Astrocyte of the cerebellum (primary cell): ENCODE measurements at regions not wholly inside any gene's neighbourhood (a gene's known extent, or its start where the extent isn't known, plus 50 kb on each side); places are given as distances from the start of the nearest gene placed in this dataset.
A peak's percentile ranks its signal among the peaks of the same experiment; 100 is the strongest.

Experiments
- DNase-seq: peaks from one replicate; pipeline ENCODE4 v3.0.0-alpha.2; 2011; ENCODE audit warnings: low read depth
- H3K4me3 ChIP-seq: 2 replicates; pipeline ENCODE4 v1.5.1; 2011; ENCODE audit warnings: mild to moderate bottlenecking, low read depth, low read length, moderate library complexity
- in situ Hi-C: cut with HindIII; loops from 2 replicates; pipeline ENCODE4 v1.10.0; 2017; ENCODE audit warnings: low sequenced_read_pairs
- TF ChIP-seq, protein P1 (sequence below): IDR thresholded peaks from 2 replicates; pipeline ENCODE4 v1.5.1; 2012; ENCODE audit warnings: low read length, low read depth, moderate library complexity, mild to moderate bottlenecking; ENCODE audit errors: missing control alignments

DNA sequence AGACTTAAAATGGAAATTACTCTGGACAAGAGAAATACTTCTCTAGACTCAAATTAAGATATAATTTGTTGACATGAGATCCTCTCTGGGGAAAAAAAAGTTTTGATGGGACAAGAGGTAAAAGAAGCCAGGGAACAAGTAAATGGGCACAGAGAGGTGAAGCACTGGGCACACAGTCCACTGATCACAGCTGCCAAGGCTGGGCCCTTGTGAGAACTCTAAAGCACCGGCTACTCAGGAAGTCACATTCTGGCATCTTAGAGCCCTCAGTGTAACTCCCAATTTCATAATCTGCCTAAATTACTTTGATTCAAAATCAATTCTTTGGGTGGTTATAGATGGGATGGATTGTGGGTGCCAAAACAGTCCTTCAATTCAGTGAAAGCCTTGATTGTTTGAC, 123.2 kb upstream of the CACNA2D1 start:
- in situ Hi-C loops = no loop called here
- H3K4me3 ChIP-seq = no peak overlapping the region
- no peak for DNase-seq
- TF ChIP-seq, protein P1, sequence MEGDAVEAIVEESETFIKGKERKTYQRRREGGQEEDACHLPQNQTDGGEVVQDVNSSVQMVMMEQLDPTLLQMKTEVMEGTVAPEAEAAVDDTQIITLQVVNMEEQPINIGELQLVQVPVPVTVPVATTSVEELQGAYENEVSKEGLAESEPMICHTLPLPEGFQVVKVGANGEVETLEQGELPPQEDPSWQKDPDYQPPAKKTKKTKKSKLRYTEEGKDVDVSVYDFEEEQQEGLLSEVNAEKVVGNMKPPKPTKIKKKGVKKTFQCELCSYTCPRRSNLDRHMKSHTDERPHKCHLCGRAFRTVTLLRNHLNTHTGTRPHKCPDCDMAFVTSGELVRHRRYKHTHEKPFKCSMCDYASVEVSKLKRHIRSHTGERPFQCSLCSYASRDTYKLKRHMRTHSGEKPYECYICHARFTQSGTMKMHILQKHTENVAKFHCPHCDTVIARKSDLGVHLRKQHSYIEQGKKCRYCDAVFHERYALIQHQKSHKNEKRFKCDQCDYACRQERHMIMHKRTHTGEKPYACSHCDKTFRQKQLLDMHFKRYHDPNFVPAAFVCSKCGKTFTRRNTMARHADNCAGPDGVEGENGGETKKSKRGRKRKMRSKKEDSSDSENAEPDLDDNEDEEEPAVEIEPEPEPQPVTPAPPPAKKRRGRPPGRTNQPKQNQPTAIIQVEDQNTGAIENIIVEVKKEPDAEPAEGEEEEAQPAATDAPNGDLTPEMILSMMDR = no peak

DNA sequence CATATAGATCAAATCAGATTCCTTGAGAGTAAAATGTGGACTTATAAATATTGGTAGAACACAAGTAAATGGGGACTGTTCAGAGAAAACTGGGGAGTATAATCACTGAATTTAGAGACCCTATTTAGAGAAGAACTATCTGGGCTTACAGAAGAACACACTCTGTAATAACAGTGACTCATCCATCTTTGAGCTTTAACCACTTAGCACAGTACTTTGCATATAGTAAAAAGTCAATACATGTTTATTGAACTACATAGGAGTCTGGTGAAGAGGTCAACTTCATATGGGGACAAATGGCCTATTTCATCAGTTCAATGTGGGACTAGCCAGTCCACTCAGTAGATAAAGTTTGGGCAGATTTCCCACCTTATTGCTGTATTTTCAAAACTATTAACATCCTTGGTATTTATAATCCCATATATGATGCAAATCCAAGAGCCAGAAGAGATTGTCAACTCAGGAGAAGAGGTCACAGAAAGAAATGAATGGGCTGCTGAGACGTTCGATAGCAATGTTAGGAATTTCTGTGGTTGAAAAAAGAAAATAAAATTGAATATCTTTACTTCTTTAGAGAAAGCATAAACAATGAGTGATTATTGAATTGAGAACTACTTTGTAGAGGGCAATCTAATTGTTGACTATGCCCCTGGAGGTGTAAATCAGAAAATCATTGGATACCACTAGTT, 119.3 kb upstream of the CACNA2D1 start:
- TF ChIP-seq, protein P1 = no peak
- in situ Hi-C loops = no loop called here
- H3K4me3 ChIP-seq = no peak overlapping the region
- peak; percentile 46 for DNase-seq

DNA sequence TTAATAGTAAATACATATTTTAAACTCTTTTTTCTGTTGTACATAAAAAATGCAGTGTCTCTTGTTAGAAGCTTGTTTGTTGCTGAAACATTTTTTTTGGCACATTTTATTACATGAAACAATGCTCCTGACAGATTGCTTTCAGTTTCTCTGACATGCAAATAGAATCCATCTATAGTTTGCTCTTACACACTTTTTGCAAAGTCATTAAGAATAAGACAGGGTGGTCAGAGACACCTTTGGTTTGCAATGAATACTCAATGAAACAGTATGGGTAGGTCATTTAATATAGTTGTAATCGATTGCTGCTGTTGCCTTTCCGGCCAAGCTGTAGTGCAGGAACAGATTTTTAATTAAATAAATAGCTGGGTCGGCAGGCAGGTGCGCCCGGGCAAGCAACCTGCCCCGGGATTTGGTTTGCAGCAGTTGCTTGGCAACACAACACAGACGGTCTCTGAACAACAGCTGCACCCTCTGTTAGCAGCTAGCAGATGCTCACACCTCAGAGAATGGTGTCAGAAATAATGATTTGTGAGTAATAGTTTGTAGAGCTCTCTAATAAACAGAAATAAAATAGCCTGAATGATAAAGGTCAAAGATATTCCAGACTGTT, 115.7 kb upstream of the CACNA2D1 start:
- in situ Hi-C loops = no loop called here
- TF ChIP-seq, protein P1 = no peak
- no peak for DNase-seq
- no peak overlapping the region for H3K4me3 ChIP-seq

DNA sequence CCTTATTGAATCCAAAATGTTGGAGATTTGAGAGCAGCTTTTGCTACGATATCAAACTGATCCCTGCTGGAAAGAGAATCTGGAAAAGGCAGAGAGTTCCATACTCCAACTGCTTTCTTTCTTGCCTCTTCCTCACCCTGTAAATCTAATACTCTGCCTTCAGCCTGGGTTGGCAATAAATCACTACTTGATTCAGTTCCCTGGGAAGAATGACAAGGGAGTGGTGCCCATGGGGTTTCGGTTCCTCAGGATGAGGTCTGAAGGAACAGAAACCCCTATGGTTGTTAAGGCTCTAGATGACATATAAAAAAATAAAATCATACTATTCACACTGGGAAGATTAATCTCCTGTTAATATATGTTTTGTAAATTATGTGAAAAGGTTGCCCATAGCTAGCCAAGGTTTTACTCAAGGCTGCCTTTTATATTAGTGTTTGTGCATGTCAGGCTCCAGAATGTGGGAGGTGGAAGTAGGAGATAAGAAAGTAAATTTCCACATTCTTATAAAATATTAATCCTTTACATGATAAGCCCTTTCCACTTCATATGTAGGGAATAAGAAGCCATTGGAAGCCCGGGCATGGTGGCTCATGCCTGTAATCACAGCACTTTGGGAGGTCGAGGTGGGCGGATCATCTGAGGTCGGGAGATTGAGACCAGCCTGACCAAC, 106.2 kb upstream of the CACNA2D1 start:
- in situ Hi-C loops = no loop called here
- TF ChIP-seq, protein P1 = no peak
- no peak for DNase-seq
- no peak overlapping the region for H3K4me3 ChIP-seq

DNA sequence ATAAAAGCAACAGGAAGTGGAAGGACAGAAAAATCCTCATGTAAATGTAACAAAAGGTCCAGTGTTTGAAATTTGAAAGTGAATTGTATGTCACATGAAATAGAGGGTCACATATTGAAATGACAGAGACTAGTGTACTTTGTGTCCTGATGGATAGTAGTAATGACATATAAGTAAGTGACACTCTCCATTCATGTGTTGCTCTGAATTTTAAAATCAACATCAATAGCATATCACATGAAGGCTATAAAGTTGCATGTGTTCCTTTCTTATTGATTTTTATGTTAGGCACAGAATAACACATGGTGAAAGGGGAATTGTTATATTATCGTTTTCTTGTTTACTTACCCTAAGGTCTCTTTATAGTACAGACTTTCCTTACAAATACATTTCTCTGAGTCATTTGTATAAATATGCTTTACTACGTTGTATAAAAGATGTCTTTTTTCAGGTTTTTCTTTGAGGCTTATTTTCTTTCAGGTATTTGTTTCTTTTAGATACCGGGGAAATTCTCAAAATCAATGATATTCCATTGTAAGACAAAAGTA, 104.6 kb upstream of the CACNA2D1 start:
- no peak for DNase-seq
- in situ Hi-C loops = no loop called here
- no peak overlapping the region for H3K4me3 ChIP-seq
- TF ChIP-seq, protein P1 = no peak

DNA sequence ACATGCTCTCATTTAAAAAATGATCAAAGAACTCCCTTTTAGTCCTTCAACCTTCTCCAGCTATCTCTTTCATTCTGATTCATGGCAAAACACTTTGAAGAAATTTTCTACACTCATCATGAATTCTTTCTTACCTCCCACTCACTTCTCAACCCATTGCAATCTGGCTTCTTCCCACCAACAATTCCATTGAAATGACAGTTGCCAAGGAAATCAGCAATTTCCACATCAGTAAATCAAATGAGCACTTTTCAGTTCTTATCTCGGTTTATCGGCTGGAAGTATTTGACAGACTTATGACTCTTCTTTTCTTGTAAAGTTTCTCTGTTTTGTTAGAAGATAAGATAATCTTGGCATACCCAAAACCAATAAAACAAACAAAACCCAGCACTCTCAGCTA, 99.1 kb upstream of the CACNA2D1 start:
- H3K4me3 ChIP-seq = no peak overlapping the region
- DNase-seq = peak; percentile 55
- TF ChIP-seq, protein P1 = no peak
- in situ Hi-C loops = no loop called here
